Effector CD8-positive, alpha-beta T cell (primary cell): ENCODE measurements at regions not wholly inside any gene's neighbourhood (a gene's known extent, or its start where the extent isn't known, plus 50 kb on each side); places are given as distances from the start of the nearest gene placed in this dataset.
A peak's percentile ranks its signal among the peaks of the same experiment; 100 is the strongest.
"Not testable (repeated sequence)": the region's sequence is repeated elsewhere in the genome, so short reads cannot be mapped to it uniquely, and the experiment has no call there.

Experiments
- DNase-seq: peaks from one replicate; lab custom pipeline; 2025; lab: John Stamatoyannopoulos, UW

DNA sequence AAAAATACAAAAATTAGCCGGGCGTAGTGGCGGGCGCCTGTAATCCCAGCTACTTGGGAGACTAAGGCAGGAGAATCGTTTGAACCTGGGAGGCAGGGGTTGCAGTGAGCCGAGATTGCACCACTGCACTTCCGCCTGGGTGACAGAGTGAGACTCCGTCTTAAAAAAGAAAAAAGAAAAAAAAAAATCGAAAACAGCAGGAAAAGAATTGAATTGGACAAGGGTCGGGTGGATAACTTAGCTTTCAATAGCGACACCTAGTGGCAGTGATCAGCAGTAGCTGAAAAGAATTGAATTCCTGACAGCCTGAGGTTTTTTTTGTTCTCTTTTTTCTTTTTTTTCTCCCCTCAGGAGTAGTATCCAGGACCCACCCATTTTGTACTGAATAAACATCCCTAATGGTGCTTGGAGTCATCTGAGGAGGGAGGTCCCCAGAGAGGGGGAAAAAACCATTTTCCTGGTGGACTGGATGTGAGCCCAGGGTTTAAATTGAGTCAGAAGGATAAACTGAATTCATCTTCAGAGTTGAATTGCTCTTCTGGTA lies 55.1 kb downstream of the CYCS start:
- peak; percentile 11 for DNase-seq

DNA sequence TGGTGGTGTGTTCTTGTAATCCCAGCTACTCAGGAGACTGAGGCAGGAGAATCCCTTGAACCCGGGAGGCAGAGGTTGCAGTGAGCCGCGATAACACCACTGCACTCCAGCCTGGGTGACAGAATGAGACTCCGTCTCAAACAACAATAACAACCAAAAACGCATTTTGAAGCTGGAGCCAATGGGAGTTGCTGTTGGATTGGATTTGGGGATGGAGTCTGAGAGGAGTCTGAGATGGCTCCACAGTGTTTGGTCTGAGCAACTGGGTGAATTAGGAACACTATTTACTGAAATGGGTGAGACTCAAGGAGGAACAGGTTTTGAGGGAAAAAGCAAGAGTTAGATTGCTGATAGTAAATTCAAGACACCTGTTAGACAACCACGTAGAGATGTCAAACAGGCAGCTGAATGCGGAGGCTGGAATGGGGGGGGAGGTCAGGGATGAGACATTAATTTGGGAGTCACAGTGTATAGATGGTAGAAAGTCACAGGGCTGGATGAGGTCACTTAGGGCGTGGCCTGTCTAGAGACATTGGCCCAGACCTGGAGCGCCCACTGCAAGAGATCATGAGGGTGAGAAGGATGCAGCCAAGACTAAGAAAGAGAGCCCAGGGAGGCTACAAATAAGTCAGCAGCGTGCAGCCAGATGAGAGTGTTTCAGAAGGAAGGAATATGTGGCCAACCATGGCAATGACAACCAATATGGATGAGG lies 56.4 kb downstream of the CYCS start:
- DNase-seq = no peak

- DNase-seq = no peak
These were observed 57.1 kb downstream of the CYCS start for GRCh38 chr7:25067726-25068501.

DNA sequence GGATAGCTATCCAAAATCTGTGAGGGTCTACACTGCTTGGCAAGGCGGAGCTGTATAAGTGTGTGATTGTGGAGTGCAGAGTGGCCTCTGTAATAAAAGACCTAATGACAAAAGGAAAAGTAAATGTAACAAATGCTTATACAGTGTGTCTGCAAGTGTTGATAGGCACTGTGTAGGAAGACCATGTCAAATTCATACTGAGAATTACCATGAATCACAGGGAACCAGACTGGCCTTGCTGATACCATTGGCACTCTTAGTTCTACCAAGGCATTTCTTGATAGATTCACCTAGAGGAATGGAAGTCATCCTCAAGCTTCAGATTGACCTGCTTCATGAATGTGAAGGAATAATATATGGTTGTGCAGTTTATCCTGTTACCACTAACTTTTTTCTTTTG lies 58.8 kb downstream of the CYCS start:
- DNase-seq = no peak

DNA sequence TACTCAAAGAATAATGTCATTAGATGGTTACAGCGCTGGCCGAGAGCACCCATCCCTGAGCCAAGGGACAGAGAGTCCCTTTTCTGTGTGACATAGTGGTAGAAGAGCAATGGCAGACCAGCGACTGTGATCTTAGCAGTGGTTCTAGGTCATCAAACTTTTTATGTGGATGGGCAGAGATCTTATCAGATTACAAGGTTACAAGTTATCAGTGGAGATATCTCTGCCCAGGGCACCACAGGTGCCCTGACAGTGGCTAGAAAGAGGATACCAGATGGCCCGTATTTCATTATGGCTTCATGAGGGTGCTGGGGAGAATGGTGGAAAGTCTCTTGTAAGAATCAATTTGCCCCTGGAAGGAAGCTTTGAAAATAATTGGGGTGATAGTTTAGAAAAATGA lies 62.7 kb downstream of the CYCS start:
- DNase-seq = no peak

DNA sequence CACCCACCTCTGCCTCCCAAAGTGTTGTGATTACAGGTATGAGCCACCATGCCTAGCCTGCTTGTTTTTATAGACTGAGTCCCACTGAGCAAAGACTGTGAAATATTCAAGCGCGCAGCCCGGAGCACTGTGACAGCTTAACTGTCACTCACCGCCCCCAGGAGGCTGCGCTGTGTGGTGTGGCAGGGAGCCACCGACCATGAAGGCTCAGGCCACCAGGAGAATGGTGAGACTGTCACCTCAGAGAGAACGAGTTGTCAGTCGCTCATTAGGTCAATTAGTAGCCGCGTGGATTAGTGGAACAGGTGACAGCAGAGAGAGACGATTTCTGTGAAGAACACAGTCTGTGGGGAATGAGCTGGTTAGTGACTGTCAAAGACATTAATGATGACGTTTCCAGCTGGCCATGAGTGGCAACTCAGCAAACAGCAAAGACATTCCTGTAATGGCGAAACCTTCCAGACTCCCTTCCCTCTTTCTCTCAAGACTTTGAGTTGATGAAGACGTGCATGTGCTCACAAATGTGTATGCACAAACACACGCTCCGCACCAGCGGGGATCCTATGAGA lies 64.5 kb downstream of the CYCS start:
- no peak for DNase-seq

DNA sequence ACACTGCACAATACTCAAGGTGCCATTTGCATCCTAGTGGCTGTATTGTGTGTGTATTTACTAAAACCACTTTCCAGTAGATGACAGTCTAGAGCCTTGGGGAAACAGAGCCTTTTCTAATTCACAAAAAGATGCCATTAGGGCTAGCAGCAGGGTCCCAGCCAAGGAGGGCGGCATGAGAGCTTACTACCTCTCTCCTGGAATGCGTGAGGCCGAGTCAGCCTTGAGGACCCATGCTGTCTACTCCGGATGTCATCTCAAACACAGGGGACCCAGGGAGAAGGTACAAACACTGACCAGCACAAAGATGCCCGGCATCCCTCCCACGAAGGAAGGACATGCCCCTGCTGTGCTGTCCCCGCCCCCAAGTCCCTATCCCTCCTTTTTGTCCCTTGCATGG lies 65.5 kb downstream of the CYCS start:
- no peak for DNase-seq

GRCh38 chr7:25056368-25056767 lies 68.7 kb downstream of the CYCS start:
- DNase-seq = no peak

DNA sequence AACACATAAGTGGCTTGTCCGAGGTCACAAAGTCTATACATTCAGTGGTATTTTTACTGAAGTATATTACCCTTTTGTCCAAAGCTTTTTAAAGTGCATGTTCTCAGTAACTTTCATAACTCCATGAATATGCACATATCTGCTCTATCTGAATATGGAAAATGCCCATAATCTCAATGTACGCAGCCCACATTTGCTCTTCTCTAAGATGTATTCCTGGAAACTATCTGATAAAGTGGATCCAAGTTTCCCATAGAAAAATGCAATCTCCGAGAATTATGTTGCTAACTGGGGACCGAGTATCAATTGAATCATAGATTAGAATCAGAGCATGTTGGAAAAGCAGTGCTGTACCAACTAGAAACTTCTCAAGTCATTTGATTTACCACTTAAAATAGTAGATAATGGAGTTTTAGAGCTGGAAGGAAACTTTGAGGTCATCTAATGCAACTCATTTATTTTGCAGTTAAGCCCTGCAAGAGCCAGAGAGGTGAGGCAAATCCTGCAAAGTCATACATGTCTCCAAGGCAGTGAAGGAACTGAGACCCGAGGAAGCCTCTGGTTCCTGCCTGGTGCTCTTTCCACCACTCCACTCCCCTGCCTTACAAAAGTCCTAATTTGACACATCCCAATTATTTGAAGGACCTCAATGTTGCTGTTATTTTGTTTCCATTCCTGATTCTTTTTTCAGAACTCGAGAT lies 69.4 kb downstream of the CYCS start:
- no peak for DNase-seq

DNA sequence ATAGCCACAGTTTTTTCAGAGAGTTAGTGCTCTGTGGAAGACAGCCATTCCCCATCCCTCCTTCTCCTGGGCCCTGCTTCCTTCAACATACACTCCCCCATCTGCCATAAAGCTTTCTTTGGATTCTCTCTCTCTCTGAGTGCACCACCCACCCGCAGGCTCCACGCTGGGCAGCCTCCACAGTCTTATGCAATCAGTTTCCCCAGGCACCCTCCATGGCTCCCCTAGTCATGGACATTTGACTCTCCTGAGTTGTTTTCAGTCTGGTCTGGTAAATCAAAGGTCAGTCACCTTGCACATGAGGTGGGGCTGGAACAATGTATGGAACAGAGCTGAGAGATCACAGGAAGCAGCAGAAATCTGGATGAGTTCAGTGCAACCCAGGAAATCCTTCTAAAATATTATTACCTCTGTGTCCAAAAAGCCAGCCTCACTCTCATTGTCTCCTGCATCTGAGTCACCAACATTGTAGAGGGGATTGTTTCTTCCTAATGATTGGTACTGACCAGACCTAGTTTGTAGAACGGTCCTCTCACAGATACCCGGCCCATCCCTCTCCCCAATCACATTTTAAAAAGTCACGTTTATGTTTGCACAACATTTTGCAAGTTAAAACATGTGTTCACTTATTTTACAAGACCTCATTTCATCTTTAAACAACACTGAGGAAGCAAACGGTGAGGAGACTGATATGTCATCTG lies 70.1 kb downstream of the CYCS start:
- no peak for DNase-seq

- no peak for DNase-seq
These were observed 70.2 kb upstream of the OSBPL3 start for GRCh38 chr7:25050223-25050622.

DNA sequence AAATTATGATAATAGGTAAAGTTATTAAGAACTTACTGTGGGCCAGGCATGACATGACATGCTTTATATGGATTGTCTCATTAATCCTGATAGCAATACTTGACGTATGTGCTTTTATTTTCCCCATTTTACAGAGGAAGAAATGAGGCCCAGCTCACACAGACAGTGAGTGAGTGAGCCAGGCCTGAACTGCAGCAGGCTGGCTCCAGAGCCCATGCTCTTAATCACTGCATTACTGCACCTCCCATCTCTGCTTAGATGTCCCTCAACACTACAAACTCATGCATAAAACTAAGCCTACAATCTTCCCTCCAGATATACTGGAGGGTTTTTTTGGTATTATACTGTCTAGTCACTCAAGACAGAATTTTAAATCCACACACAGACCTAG lies 68.5 kb upstream of the OSBPL3 start:
- DNase-seq = no peak

- DNase-seq = not testable (repeated sequence)
These were observed 67.8 kb upstream of the OSBPL3 start for GRCh38 chr7:25047571-25048443.

DNA sequence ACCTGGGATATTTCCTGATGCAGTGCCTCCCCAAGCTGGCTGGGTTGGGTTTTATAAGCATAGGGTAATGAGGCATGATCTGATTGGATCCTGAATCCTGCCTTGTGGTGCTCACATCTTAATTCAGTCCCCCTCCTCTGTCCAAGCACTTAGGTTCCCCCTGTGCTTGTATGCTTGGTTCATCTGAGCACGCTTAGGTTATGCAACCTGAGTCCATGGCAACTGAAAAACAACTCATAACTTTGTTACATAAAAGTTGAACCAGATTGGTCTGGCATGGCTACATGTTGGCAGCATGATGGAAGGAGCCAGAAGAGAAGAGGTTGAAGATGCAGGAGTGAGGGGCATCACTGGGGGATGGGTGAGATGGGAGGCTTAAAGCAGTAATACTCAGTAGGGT lies 57.3 kb upstream of the OSBPL3 start:
- DNase-seq = no peak

DNA sequence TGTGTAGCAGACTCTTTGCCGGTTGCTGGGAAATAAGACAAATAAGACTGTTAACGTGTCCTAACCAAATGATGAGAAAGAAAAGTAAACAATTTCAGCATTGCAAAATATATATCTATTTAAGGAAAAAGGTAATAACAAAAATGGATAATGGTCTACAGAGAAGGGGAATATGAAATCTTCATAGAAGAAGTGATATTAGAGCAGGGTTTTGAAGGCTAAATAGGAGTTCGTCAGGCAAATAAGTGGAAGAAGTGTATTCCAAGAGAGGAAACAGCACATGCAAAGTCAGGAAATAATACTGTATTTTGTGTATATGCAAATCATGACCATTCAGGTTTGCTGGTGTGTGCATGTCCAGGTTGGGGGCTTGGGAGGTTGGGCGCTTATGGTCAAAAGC lies 55.3 kb upstream of the OSBPL3 start:
- DNase-seq = no peak

GRCh38 chr7:25034136-25034535 lies 54.2 kb upstream of the OSBPL3 start:
- DNase-seq = no peak

- DNase-seq = no peak
These were observed 53.1 kb upstream of the OSBPL3 start for GRCh38 chr7:25032774-25033743.

GRCh38 chr7:25031432-25031831 lies 51.5 kb upstream of the OSBPL3 start:
- DNase-seq = no peak

- DNase-seq = no peak
These were observed 51.0 kb upstream of the OSBPL3 start for GRCh38 chr7:25031007-25031406.
